ENCODE measurements at regions not wholly inside any gene's neighbourhood (a gene's known extent, or its start where the extent isn't known, plus 50 kb on each side); places are given as distances from the start of the nearest gene placed in this dataset.

- Histone ChIP-seq H3K4me3 (ENCODE audit: low read length) (no peak overlapping the region), H2AFZ (ENCODE audit: low read length) (no peak overlapping the region), H3K9me3 (ENCODE audit: low read length) (no peaks in the 10 kb centered on the region), H3K9ac (ENCODE audit: low read length) (no peak overlapping the region), H3K4me1 (ENCODE audit: low read length) (no peaks in the 10 kb centered on the region), H3K79me2 (ENCODE audit: low read length) (no peaks in the 10 kb centered on the region), H4K20me1 (ENCODE audit: insufficient read depth, low read depth, low read length) (no peaks in the 10 kb centered on the region), H3K4me2 (ENCODE audit: low read depth, low read length, poor library complexity, severe bottlenecking) (no peak overlapping the region), H3K36me3 (ENCODE audit: insufficient read depth, low read length) (no peaks in the 10 kb centered on the region), H3K27ac (ENCODE audit: low read length) (no peak overlapping the region), H3K27me3 (ENCODE audit: low read length) (no peaks in the 10 kb centered on the region), H3K9me2 (replicated peaks; ENCODE audit: insufficient read depth, low read length) (no peaks in the 10 kb centered on the region)
- DNase-seq = no peak
Measured at GRCh38 chr17:79438546-79439334, 172.1 kb downstream of the RBFOX3 start.

DNA sequence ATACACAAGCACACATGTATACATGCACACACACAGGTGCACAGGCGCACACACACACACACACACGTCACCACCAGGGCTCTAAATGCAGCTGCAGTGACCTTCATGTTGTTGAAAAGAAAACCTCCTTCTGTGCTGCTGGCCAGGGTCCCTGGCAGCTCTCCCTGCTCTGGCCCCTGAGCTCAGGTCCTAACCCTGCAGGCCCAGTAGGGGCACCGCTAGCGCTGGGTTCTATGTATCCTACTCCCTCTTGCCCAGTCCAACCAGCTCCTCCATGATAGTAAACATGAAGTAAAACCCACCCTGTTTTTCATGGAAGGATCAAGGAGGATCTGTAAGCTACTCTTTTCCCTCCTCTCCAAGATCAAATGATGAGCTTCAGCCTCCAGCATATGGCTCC lies 172.8 kb downstream of the RBFOX3 start:
- H3K79me2 ChIP-seq (ENCODE audit: low read length) = no peaks in the 10 kb centered on the region
- no peaks in the 10 kb centered on the region for H3K27me3 ChIP-seq (ENCODE audit: low read length)
- H3K9ac ChIP-seq (ENCODE audit: low read length) = no peak overlapping the region
- no peaks in the 10 kb centered on the region for H3K36me3 ChIP-seq (ENCODE audit: insufficient read depth, low read length)
- H3K27ac ChIP-seq (ENCODE audit: low read length) = no peak overlapping the region
- DNase-seq = no peak
- H2AFZ ChIP-seq (ENCODE audit: low read length) = no peak overlapping the region
- H3K4me1 ChIP-seq (ENCODE audit: low read length) = no peaks in the 10 kb centered on the region
- H3K9me3 ChIP-seq (ENCODE audit: low read length) = no peaks in the 10 kb centered on the region
- H3K4me2 ChIP-seq (ENCODE audit: low read depth, low read length, poor library complexity, severe bottlenecking) = no peak overlapping the region
- no peaks in the 10 kb centered on the region for H3K9me2 ChIP-seq (replicated peaks; ENCODE audit: insufficient read depth, low read length)
- no peak overlapping the region for H3K4me3 ChIP-seq (ENCODE audit: low read length)
- no peaks in the 10 kb centered on the region for H4K20me1 ChIP-seq (ENCODE audit: insufficient read depth, low read depth, low read length)

DNA sequence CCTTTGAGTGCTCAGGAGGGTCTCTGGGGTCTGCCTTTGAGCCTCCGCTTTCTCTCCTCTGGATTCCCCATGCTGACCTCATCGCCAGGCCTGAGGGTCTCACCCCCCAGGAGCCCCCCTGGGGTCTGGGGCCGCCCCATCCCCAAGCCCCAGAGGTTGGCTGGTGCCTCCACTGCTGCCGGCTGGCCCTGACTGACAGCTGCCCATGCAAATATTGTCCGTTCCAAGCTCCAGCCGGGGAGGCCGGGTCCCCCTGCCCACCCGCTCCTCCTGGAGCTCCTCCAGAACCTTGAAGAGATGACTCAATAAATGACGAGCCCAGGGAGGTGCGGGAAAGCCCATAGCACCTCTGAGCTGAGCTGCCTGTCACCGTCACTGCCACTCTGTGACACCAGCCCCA lies 173.8 kb downstream of the RBFOX3 start:
- no peak overlapping the region for H3K27ac ChIP-seq (ENCODE audit: low read length)
- no peak overlapping the region for H2AFZ ChIP-seq (ENCODE audit: low read length)
- H3K79me2 ChIP-seq (ENCODE audit: low read length) = no peaks in the 10 kb centered on the region
- H3K9ac ChIP-seq (ENCODE audit: low read length) = no peak overlapping the region
- DNase-seq = no peak
- H3K9me3 ChIP-seq (ENCODE audit: low read length) = no peaks in the 10 kb centered on the region
- H3K4me3 ChIP-seq (ENCODE audit: low read length) = no peak overlapping the region
- no peaks in the 10 kb centered on the region for H3K9me2 ChIP-seq (replicated peaks; ENCODE audit: insufficient read depth, low read length)
- no peaks in the 10 kb centered on the region for H3K27me3 ChIP-seq (ENCODE audit: low read length)
- H3K4me2 ChIP-seq (ENCODE audit: low read depth, low read length, poor library complexity, severe bottlenecking) = no peak overlapping the region
- no peaks in the 10 kb centered on the region for H4K20me1 ChIP-seq (ENCODE audit: insufficient read depth, low read depth, low read length)
- H3K36me3 ChIP-seq (ENCODE audit: insufficient read depth, low read length) = no peaks in the 10 kb centered on the region
- H3K4me1 ChIP-seq (ENCODE audit: low read length) = no peaks in the 10 kb centered on the region

GRCh38 chr17:79435962-79436361 lies 174.9 kb downstream of the RBFOX3 start:
- Histone ChIP-seq H3K4me2 (ENCODE audit: low read depth, low read length, poor library complexity, severe bottlenecking) (no peak overlapping the region), H3K36me3 (ENCODE audit: insufficient read depth, low read length) (no peaks in the 10 kb centered on the region), H3K4me3 (ENCODE audit: low read length) (no peak overlapping the region), H3K27me3 (ENCODE audit: low read length) (no peaks in the 10 kb centered on the region), H3K4me1 (ENCODE audit: low read length) (no peaks in the 10 kb centered on the region), H3K9ac (ENCODE audit: low read length) (no peak overlapping the region), H3K9me2 (replicated peaks; ENCODE audit: insufficient read depth, low read length) (no peaks in the 10 kb centered on the region), H4K20me1 (ENCODE audit: insufficient read depth, low read depth, low read length) (no peaks in the 10 kb centered on the region), H3K27ac (ENCODE audit: low read length) (no peak overlapping the region), H3K79me2 (ENCODE audit: low read length) (no peaks in the 10 kb centered on the region), H3K9me3 (ENCODE audit: low read length) (no peaks in the 10 kb centered on the region), H2AFZ (ENCODE audit: low read length) (no peak overlapping the region)
- no peak for DNase-seq

DNA sequence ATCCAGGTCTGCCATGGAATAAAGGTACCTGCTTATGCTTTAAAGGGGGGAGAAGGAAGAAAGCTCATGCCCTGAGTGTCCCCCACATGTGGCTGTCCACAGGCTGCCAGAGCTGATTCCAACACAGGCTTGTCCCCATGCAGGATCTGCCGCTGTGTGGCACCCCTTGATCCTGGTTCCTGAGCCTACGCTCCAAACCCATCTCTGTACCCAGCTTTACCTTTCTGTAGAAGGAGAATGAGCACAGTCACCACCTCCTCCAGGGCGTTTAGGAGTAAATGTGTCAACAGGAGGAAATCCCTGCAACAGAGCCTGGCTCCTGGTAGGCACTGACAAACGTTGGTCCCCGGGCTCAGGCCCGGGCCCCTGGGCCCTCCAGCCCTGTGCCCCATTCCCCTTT lies 175.6 kb downstream of the RBFOX3 start:
- no peaks in the 10 kb centered on the region for H3K36me3 ChIP-seq (ENCODE audit: insufficient read depth, low read length)
- H3K79me2 ChIP-seq (ENCODE audit: low read length) = no peaks in the 10 kb centered on the region
- H3K9ac ChIP-seq (ENCODE audit: low read length) = no peak overlapping the region
- H3K9me3 ChIP-seq (ENCODE audit: low read length) = no peaks in the 10 kb centered on the region
- no peak overlapping the region for H3K4me2 ChIP-seq (ENCODE audit: low read depth, low read length, poor library complexity, severe bottlenecking)
- no peaks in the 10 kb centered on the region for H3K4me1 ChIP-seq (ENCODE audit: low read length)
- H3K27me3 ChIP-seq (ENCODE audit: low read length) = no peaks in the 10 kb centered on the region
- H4K20me1 ChIP-seq (ENCODE audit: insufficient read depth, low read depth, low read length) = no peaks in the 10 kb centered on the region
- no peak overlapping the region for H3K27ac ChIP-seq (ENCODE audit: low read length)
- H2AFZ ChIP-seq (ENCODE audit: low read length) = no peak overlapping the region
- H3K4me3 ChIP-seq (ENCODE audit: low read length) = no peak overlapping the region
- no peak for DNase-seq
- H3K9me2 ChIP-seq (replicated peaks; ENCODE audit: insufficient read depth, low read length) = no peaks in the 10 kb centered on the region

DNA sequence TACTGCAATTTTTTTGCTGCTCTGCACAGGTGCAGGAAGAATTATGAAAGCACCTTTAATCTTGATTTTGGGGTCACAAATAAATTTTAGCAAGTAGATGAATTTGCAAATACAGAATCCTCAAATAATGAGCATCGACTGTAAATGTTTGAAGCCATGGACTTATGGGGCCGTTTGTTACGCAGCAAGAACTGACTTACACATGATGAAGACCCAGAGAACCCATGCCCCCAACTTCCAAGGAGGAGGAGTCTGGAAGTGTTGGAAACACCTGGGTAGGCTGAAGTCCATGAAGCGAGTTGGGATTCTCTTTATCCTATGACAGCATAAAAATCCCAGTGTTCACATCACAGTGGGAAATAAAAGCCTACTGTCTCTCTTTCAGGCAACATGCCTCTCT lies 176.6 kb downstream of the RBFOX3 start:
- H2AFZ ChIP-seq (ENCODE audit: low read length) = no peak overlapping the region
- H3K79me2 ChIP-seq (ENCODE audit: low read length) = no peaks in the 10 kb centered on the region
- H3K4me2 ChIP-seq (ENCODE audit: low read depth, low read length, poor library complexity, severe bottlenecking) = no peak overlapping the region
- no peak overlapping the region for H3K9ac ChIP-seq (ENCODE audit: low read length)
- no peaks in the 10 kb centered on the region for H3K4me1 ChIP-seq (ENCODE audit: low read length)
- no peaks in the 10 kb centered on the region for H4K20me1 ChIP-seq (ENCODE audit: insufficient read depth, low read depth, low read length)
- H3K27ac ChIP-seq (ENCODE audit: low read length) = no peak overlapping the region
- DNase-seq = no peak
- no peaks in the 10 kb centered on the region for H3K36me3 ChIP-seq (ENCODE audit: insufficient read depth, low read length)
- H3K27me3 ChIP-seq (ENCODE audit: low read length) = no peaks in the 10 kb centered on the region
- H3K9me3 ChIP-seq (ENCODE audit: low read length) = no peaks in the 10 kb centered on the region
- H3K4me3 ChIP-seq (ENCODE audit: low read length) = no peak overlapping the region
- no peaks in the 10 kb centered on the region for H3K9me2 ChIP-seq (replicated peaks; ENCODE audit: insufficient read depth, low read length)

GRCh38 chr17:79433379-79433778 lies 177.5 kb downstream of the RBFOX3 start:
- Histone ChIP-seq H3K9me2 (replicated peaks; ENCODE audit: insufficient read depth, low read length) (no peaks in the 10 kb centered on the region), H3K4me1 (ENCODE audit: low read length) (no peaks in the 10 kb centered on the region), H3K36me3 (ENCODE audit: insufficient read depth, low read length) (no peaks in the 10 kb centered on the region), H4K20me1 (ENCODE audit: insufficient read depth, low read depth, low read length) (no peaks in the 10 kb centered on the region), H3K27me3 (ENCODE audit: low read length) (no peaks in the 10 kb centered on the region), H3K27ac (ENCODE audit: low read length) (no peak overlapping the region), H3K9me3 (ENCODE audit: low read length) (no peaks in the 10 kb centered on the region), H2AFZ (ENCODE audit: low read length) (no peak overlapping the region), H3K79me2 (ENCODE audit: low read length) (no peaks in the 10 kb centered on the region), H3K9ac (ENCODE audit: low read length) (no peak overlapping the region), H3K4me2 (ENCODE audit: low read depth, low read length, poor library complexity, severe bottlenecking) (no peak overlapping the region), H3K4me3 (ENCODE audit: low read length) (no peak overlapping the region)
- no peak for DNase-seq

DNA sequence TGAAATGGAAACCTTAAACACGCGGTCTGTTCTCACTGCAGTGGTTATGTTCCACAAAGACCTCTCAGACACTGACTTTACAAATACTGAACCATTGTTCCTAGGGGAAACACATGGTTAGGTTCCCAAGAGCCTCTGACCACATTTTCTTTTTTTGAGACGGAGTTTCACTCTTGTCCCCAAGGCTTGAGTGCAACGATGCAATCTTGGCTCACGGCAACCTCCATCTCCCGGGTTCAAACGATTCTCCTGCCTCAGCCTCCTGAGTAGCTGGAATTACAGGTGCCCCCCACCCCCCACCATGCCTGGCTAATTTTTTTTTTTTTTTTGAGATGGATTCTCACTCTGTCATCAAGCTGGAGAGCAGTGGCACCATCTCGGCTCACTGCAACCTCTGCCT lies 179.7 kb downstream of the RBFOX3 start:
- H3K36me3 ChIP-seq (ENCODE audit: insufficient read depth, low read length) = no peaks in the 10 kb centered on the region
- H3K4me3 ChIP-seq (ENCODE audit: low read length) = no peak overlapping the region
- H3K79me2 ChIP-seq (ENCODE audit: low read length) = no peaks in the 10 kb centered on the region
- no peaks in the 10 kb centered on the region for H3K27me3 ChIP-seq (ENCODE audit: low read length)
- DNase-seq = no peak
- no peak overlapping the region for H3K4me2 ChIP-seq (ENCODE audit: low read depth, low read length, poor library complexity, severe bottlenecking)
- no peaks in the 10 kb centered on the region for H3K4me1 ChIP-seq (ENCODE audit: low read length)
- H3K9me2 ChIP-seq (replicated peaks; ENCODE audit: insufficient read depth, low read length) = no peaks in the 10 kb centered on the region
- H4K20me1 ChIP-seq (ENCODE audit: insufficient read depth, low read depth, low read length) = no peaks in the 10 kb centered on the region
- no peak overlapping the region for H3K9ac ChIP-seq (ENCODE audit: low read length)
- H3K9me3 ChIP-seq (ENCODE audit: low read length) = no peaks in the 10 kb centered on the region
- H2AFZ ChIP-seq (ENCODE audit: low read length) = no peak overlapping the region
- no peak overlapping the region for H3K27ac ChIP-seq (ENCODE audit: low read length)
